ENCODE measurements at regions not wholly inside any gene's neighbourhood (a gene's known extent, or its start where the extent isn't known, plus 50 kb on each side); places are given as distances from the start of the nearest gene placed in this dataset.

GRCh38 chr14:97177635-97178034 is 380.5 kb downstream of the VRK1 start:
- DNase-seq (no peak), ATAC-seq (no peak)
- no peaks in the 10 kb centered on the region for H3K27me3 Mint-ChIP-seq (ENCODE audit: low read depth)
- H3K9me3 Mint-ChIP-seq = peaks cover 3% of the 10 kb centered on the region
- H3K4me3 Mint-ChIP-seq = no peak overlapping the region
- H3K4me1 Mint-ChIP-seq (ENCODE audit: low read depth) = peaks cover 30% of the 10 kb centered on the region
- no peaks in the 10 kb centered on the region for H3K36me3 Mint-ChIP-seq (ENCODE audit: insufficient read depth)

GRCh38 chr14:97178781-97179180 is 381.6 kb downstream of the VRK1 start:
- ATAC-seq (peak; percentile 61 to 73), DNase-seq (no peak)
- Mint-ChIP-seq H3K9me3 (no peaks in the 10 kb centered on the region), H3K36me3 (ENCODE audit: insufficient read depth) (no peaks in the 10 kb centered on the region), H3K4me3 (no peak overlapping the region), H3K4me1 (ENCODE audit: low read depth) (peaks cover 30% of the 10 kb centered on the region), H3K27me3 (ENCODE audit: low read depth) (no peaks in the 10 kb centered on the region)

GRCh38 chr14:97179573-97179972 is 382.4 kb downstream of the VRK1 start:
- Mint-ChIP-seq H3K27me3 (ENCODE audit: low read depth) (no peaks in the 10 kb centered on the region), H3K4me3 (no peak overlapping the region), H3K9me3 (no peaks in the 10 kb centered on the region), H3K4me1 (ENCODE audit: low read depth) (peaks cover 30% of the 10 kb centered on the region), H3K36me3 (ENCODE audit: insufficient read depth) (no peaks in the 10 kb centered on the region)
- DNase-seq (no peak), ATAC-seq (peak; percentile 61 to 75)

GRCh38 chr14:97180304-97181200 is 383.4 kb downstream of the VRK1 start:
- DNase-seq (no peak), ATAC-seq (peak in 1 of 2 donors; percentile 22)
- H3K4me1 Mint-ChIP-seq (ENCODE audit: low read depth) = peaks cover 35% of the 10 kb centered on the region
- H3K36me3 Mint-ChIP-seq (ENCODE audit: insufficient read depth) = no peaks in the 10 kb centered on the region
- H3K27me3 Mint-ChIP-seq (ENCODE audit: low read depth) = no peaks in the 10 kb centered on the region
- no peak overlapping the region for H3K4me3 Mint-ChIP-seq
- no peaks in the 10 kb centered on the region for H3K9me3 Mint-ChIP-seq

GRCh38 chr14:97185186-97185585 is 388.0 kb downstream of the VRK1 start:
- peak; percentile 7 to 48 for ATAC-seq
- no peak for DNase-seq
- no peaks in the 10 kb centered on the region for H3K36me3 Mint-ChIP-seq (ENCODE audit: insufficient read depth)
- H3K27me3 Mint-ChIP-seq (ENCODE audit: low read depth) = no peaks in the 10 kb centered on the region
- H3K4me1 Mint-ChIP-seq (ENCODE audit: low read depth) = peaks cover 11% of the 10 kb centered on the region
- H3K4me3 Mint-ChIP-seq = no peak overlapping the region
- no peaks in the 10 kb centered on the region for H3K9me3 Mint-ChIP-seq

- no peaks in the 10 kb centered on the region for H3K27me3 Mint-ChIP-seq (ENCODE audit: low read depth)
- H3K9me3 Mint-ChIP-seq = no peaks in the 10 kb centered on the region
- no peak for DNase-seq
- no peaks in the 10 kb centered on the region for H3K36me3 Mint-ChIP-seq (ENCODE audit: insufficient read depth)
- H3K4me3 Mint-ChIP-seq = no peak overlapping the region
- H3K4me1 Mint-ChIP-seq (ENCODE audit: low read depth) = peaks cover 7% of the 10 kb centered on the region
- no peak for ATAC-seq
These were observed 390.7 kb downstream of the VRK1 start for GRCh38 chr14:97187916-97188315.

- ATAC-seq (no peak), DNase-seq (no peak)
- H3K4me1 Mint-ChIP-seq (ENCODE audit: low read depth) = no peaks in the 10 kb centered on the region
- peaks cover 19% of the 10 kb centered on the region for H3K9me3 Mint-ChIP-seq
- H3K27me3 Mint-ChIP-seq (ENCODE audit: low read depth) = peaks cover 5% of the 10 kb centered on the region
- H3K4me3 Mint-ChIP-seq = no peak overlapping the region
- H3K36me3 Mint-ChIP-seq (ENCODE audit: insufficient read depth) = no peaks in the 10 kb centered on the region
These were observed 399.2 kb downstream of the VRK1 start for GRCh38 chr14:97196336-97196735.

GRCh38 chr14:97198813-97199212 is 401.6 kb downstream of the VRK1 start:
- H3K4me3 Mint-ChIP-seq = no peak overlapping the region
- no peak for DNase-seq
- H3K36me3 Mint-ChIP-seq (ENCODE audit: insufficient read depth) = no peaks in the 10 kb centered on the region

GRCh38 chr14:97200245-97200644 is 403.1 kb downstream of the VRK1 start:
- Mint-ChIP-seq H3K4me1 (ENCODE audit: low read depth) (no peaks in the 10 kb centered on the region), H3K4me3 (no peak overlapping the region), H3K27me3 (ENCODE audit: low read depth) (peaks cover 19% of the 10 kb centered on the region), H3K36me3 (ENCODE audit: insufficient read depth) (no peaks in the 10 kb centered on the region), H3K9me3 (peaks cover 6% of the 10 kb centered on the region)
- DNase-seq (no peak), ATAC-seq (no peak)

More at GRCh38 chr14:97198813-97199212, 401.6 kb downstream of the VRK1 start:
- Mint-ChIP-seq H3K27me3 (ENCODE audit: low read depth) (peaks cover 15% of the 10 kb centered on the region), H3K9me3 (peaks cover 19% of the 10 kb centered on the region), H3K4me1 (ENCODE audit: low read depth) (no peaks in the 10 kb centered on the region)
- no peak for ATAC-seq

GRCh38 chr14:97206916-97207315 is 409.7 kb downstream of the VRK1 start:
- Mint-ChIP-seq H3K4me3 (no peak overlapping the region), H3K9me3 (no peaks in the 10 kb centered on the region), H3K36me3 (ENCODE audit: insufficient read depth) (no peaks in the 10 kb centered on the region), H3K27me3 (ENCODE audit: low read depth) (peaks cover 17% of the 10 kb centered on the region), H3K4me1 (ENCODE audit: low read depth) (no peaks in the 10 kb centered on the region)
- ATAC-seq (no peak), DNase-seq (no peak)

- H3K36me3 Mint-ChIP-seq (ENCODE audit: insufficient read depth) = no peaks in the 10 kb centered on the region
- H3K9me3 Mint-ChIP-seq = no peaks in the 10 kb centered on the region
- peaks cover under 1% of the 10 kb centered on the region for H3K27me3 Mint-ChIP-seq (ENCODE audit: low read depth)
- no peak overlapping the region for H3K4me3 Mint-ChIP-seq
- no peak for DNase-seq
- no peaks in the 10 kb centered on the region for H3K4me1 Mint-ChIP-seq (ENCODE audit: low read depth)
- no peak for ATAC-seq
These were observed 413.0 kb downstream of the VRK1 start for GRCh38 chr14:97210202-97210601.

GRCh38 chr14:97212399-97212798 is 415.2 kb downstream of the VRK1 start:
- Mint-ChIP-seq H3K36me3 (ENCODE audit: insufficient read depth) (no peaks in the 10 kb centered on the region), H3K4me3 (no peak overlapping the region), H3K9me3 (no peaks in the 10 kb centered on the region), H3K27me3 (ENCODE audit: low read depth) (no peaks in the 10 kb centered on the region), H3K4me1 (ENCODE audit: low read depth) (peaks cover 2% of the 10 kb centered on the region)
- no peak for DNase-seq
- no peak for ATAC-seq

GRCh38 chr14:97213720-97214119 is 416.5 kb downstream of the VRK1 start:
- DNase-seq = no peak

GRCh38 chr14:97215263-97215969 is 418.2 kb downstream of the VRK1 start:
- Mint-ChIP-seq H3K27me3 (ENCODE audit: low read depth) (peaks cover 4% of the 10 kb centered on the region), H3K4me3 (no peak overlapping the region), H3K9me3 (no peaks in the 10 kb centered on the region), H3K4me1 (ENCODE audit: low read depth) (peaks cover 16% of the 10 kb centered on the region), H3K36me3 (ENCODE audit: insufficient read depth) (no peaks in the 10 kb centered on the region)
- DNase-seq = no peak
- ATAC-seq = no peak

More at GRCh38 chr14:97213720-97214119, 416.5 kb downstream of the VRK1 start:
- no peak overlapping the region for H3K4me3 Mint-ChIP-seq
- H3K4me1 Mint-ChIP-seq (ENCODE audit: low read depth) = peaks cover 7% of the 10 kb centered on the region
- H3K9me3 Mint-ChIP-seq = no peaks in the 10 kb centered on the region
- no peaks in the 10 kb centered on the region for H3K36me3 Mint-ChIP-seq (ENCODE audit: insufficient read depth)
- no peak for ATAC-seq
- H3K27me3 Mint-ChIP-seq (ENCODE audit: low read depth) = no peaks in the 10 kb centered on the region
